ENCODE measurements at regions not wholly inside any gene's neighbourhood (a gene's known extent, or its start where the extent isn't known, plus 50 kb on each side); places are given as distances from the start of the nearest gene placed in this dataset.
"Not testable (repeated sequence)": the region's sequence is repeated elsewhere in the genome, so short reads cannot be mapped to it uniquely, and the experiment has no call there.

DNA sequence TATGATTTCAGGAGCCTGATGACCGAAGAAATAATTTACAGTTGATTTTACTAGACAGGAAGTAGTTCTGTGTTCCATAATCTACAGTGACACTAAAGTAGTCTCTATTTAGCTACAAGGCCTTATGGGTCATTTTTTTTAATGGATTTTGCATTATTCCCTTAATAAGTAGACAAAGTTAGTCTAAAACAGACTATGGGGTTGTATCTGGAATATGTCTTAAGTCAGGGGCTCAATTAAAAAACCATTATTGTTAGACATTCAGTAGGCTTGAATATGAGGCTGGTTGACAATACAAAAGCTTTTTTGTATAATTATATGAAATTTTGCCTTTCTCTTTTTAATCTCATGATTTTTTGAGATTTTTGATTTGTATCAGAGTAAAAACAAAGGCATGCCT is 820.0 kb upstream of the SEMA6D start:
- DNase-seq (ENCODE audit: low read depth in 2 of 3, low spot score in 2 of 3): no peak

DNA sequence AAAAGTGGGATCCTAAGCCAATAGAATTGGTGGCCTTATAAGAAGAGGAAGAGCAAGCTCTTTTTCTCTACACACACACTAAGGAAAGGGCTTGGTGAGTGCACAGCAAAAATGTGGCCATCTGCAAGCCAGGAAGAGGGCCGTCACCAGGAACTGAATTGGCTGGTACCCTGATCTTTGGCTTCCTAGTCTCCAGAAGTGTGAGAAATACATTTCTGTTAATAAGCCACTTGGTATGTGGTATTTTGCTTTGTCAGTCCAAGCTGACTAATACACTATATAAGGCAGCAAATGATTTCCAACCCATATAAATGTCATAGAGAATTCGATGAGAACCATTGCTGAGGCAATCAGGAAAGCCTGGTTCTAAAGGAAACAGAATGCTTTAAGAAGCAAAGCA is 816.3 kb upstream of the SEMA6D start:
- DNase-seq (ENCODE audit: low read depth in 2 of 3, low spot score in 2 of 3): no peak

DNA sequence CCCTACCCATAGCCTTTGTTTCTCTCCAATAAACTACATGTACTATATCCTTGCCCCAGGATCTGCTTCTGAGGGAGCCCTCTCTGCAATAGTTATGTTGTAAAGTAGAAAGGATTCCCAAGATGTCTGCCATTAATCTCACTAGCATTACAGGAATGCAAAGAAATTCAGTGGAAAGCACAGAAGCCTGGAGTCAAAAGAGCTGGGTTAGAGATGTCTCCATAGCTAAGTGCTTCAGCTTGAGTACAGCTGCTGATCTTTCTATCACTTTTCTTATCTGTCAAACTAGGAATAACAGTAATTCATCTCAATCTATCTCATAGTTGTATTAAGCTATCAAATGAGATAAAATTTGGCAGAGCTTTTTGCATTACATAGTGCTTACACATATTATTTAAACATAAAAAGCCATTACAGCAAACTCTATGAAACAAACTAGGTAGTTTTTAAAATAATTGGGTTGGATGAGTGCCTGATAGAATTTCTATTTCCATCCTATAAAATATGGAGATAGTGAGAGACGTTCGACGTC is 799.5 kb upstream of the SEMA6D start:
- no peak for DNase-seq (ENCODE audit: low read depth in 2 of 3, low spot score in 2 of 3)

DNA sequence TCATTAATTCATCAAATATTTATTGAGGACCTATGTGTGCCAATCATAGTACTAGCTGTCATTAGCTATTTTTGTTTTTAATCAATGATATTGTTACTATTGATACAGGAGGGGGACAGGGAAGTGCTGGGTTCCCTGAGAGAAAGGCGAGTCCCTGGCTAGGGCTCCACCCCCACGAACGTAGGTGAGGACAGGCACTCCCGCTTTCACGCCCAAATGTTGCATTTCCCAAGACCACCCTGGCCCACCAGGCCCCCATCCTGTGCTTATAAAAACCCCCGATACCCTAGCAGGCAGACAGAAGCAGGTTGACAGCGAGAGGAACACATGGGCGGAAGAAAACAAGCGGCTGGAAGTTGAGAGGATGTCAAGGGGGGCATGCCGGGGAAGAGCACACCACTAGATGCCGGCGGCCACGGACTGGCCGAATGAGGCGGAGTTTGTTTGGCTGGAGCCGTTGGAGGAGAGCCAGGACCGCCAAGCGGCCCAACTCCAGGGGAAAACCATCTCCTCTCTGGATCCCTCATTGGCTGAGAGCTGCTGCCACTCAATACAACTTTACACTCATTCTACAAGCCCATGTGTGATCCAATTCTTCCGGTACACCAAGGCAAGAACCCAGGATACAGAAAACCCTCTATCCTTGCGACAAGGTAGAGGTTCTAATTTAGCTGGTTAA is 798.7 kb upstream of the SEMA6D start:
- no peak for DNase-seq (ENCODE audit: low read depth in 2 of 3, low spot score in 2 of 3)

DNA sequence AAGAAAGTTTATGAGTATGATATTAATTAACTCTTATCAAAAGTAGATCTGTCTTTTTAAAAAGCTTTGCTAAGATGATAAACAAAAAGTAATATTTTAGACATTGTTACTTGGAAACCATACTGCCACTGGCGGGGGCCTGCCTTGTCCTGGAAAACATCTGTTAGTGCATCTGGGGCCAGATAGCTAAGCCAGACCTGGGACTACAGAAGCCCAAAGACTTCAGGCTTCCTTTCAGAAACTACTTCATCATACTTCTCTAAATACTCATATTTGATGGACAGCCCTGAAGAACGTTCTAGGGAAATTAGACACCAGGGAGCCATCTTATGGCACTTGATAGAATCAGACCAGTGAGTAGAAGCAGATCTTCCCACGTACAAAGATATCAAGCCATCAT is 795.4 kb upstream of the SEMA6D start:
- no peak for DNase-seq (ENCODE audit: low read depth in 2 of 3, low spot score in 2 of 3)

DNA sequence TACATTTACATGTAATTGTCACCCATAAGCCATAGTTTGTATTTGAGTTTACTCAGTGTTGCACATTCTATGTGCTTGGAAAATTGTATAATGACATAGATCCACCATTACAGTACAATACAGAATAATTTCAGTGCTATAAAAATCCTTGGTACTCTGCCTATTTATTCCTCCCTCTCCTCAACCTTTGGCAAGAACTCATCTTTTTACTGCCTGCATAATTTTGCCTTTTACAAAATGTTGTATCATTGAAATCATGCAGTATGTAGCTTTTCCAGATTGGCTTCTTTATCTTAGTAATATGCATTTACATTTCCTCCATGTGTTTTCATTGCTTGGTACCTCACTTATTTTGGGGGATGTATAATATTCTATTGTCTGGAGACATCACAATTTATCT is 786.9 kb upstream of the SEMA6D start:
- no peak for DNase-seq (ENCODE audit: low read depth in 2 of 3, low spot score in 2 of 3)

DNA sequence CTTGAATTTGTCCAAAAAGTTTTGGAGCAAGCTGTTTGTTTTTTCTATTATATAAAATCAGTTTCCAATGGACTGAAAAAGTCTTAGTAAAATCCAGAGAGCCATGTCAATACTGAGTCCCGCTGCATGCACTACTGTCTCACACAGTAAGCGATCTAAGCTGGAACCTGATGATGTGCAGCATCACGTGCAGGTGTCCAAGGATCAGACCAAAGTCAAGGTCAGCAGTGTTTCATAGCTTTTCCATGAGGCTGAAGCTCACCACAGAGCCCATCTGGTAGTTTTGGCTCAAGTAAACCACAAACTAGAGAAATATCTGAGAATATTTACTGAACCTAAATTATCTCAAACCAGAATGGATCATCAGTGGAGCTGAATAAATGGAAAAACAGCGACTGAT is 784.0 kb upstream of the SEMA6D start:
- DNase-seq (ENCODE audit: low read depth in 2 of 3, low spot score in 2 of 3): no peak

DNA sequence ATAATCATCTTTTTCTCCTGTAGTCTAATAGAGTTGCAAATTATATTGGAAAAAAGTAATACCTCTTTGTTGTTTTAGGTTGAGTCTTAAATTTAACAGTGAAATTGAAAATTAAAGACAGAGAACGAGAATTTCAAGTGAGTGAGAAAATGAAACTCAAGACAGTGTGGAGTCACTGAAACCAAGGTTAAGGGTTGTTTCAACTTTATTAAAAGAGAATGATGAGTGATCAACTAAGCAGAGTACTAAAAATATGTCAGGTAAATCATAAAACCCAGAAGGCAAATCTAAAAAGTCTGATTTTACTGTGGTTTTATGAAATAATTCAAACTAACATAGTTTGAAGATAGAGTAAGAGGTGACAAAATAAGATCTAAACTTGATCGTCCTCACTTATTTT is 782.5 kb upstream of the SEMA6D start:
- no peak for DNase-seq (ENCODE audit: low read depth in 2 of 3, low spot score in 2 of 3)

DNA sequence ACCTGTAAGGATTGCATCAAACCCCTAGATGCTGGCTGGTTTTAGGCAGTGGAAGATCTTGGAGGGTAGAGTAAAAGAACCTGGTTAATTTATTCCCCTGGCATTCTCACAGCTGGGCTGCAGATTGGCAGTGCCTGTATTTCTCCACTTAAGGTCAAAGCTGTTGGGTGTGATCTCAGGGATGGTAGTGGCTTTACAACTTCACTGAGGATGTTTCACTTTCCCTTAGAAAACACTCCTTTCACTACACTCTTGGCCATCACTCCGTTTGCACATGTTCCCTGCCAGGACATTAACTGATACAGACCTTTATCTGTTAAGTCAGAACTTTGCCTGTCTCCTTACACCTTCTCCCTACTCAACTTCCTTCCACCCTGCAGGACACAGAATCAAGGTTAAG is 779.1 kb upstream of the SEMA6D start:
- DNase-seq (ENCODE audit: low read depth in 2 of 3, low spot score in 2 of 3): no peak

DNA sequence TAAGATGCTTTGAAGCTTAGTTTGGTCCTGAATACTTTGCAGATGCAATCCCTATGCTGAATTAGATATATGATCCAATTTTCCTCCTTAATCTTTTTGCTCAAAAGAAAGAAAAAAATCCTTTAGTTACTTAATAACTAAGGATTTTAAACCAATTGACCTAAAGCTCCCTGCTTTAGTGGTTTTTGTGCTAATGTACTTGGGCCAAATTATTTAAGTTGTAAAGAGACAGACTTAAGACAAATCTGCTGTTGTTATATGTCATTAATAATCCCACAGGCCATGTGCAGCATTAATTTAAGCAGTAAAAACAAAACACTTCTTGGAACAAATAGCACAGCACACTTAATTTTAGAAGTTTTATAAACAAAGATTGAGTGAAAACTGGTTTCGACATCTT is 776.1 kb upstream of the SEMA6D start:
- DNase-seq (ENCODE audit: low read depth in 2 of 3, low spot score in 2 of 3): no peak

DNA sequence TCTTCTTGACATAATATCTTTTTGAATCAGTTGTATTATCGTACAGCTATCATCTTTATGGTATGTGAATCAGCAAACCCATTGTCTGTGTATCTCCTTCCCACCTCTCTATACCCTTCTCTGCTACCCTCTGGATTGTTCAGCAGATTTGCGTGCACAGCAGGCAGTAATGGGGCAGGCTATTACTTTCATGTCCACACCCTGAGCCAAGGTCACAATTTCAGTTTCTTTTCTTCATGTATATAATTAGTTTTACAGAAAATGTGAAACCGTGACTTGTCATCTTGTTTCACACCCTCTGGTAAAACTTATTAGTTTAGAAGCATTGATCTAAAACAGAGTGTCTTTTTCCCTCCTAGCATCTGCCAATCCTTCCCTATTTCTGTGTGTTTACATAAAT is 770.4 kb upstream of the SEMA6D start:
- no peak for DNase-seq (ENCODE audit: low read depth in 2 of 3, low spot score in 2 of 3)

DNA sequence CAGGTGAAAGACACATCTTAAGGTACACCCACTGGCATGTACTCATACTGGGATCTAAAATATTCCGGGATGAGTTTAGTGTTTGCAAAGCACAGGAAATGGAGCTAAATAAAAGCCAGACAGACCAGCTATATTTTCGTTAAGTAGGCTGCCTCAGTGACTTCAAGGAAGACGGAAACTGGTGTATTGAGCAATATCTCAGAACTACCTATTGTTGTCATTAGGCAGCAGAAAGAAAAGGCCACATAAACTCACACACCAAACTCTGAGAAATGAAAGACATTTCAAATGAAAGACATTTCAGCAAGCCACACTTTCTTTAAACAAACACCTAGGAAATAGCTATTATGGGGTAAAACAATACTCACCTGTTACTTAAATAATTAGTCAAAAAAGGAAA is 761.7 kb upstream of the SEMA6D start:
- no peak for DNase-seq (ENCODE audit: low read depth in 2 of 3, low spot score in 2 of 3)

DNA sequence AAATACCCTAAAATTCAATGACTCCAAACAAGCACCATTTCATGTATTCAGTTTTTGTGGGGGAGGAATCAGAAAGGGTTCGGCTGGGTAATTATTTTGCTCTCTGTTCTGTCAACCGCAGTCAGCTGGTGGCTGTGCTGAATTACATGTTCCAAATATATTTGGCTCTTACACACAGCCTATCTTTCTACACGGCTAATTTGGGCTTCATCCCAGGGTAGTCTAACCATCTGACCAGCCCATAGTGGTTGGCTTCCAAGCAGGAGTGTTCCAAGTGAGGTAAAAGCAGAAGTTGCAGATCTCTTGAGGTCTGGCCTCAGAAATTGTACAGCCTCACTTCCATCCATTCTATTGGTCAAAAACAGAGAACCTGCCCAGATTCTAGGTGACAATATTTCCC is 760.8 kb upstream of the SEMA6D start:
- DNase-seq (ENCODE audit: low read depth in 2 of 3, low spot score in 2 of 3): no peak

DNA sequence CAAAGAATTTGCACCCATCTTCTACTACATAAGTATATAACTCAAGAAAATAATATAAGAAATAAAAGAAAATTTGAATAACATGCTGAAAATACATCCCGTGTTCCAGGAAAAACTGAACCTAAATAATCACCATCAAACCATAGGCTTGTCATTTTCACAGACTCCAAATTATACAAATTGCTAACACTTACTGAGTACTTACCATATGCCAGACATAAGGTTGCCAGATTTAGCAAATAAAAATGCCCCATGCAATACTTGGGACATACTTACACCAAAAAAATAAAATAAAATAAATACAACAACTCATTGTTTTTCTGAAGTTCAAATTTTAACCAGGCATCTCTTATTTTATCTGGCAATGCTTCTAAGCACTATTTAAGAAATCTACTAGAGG is 760.4 kb upstream of the SEMA6D start:
- no peak for DNase-seq (ENCODE audit: low read depth in 2 of 3, low spot score in 2 of 3)

DNA sequence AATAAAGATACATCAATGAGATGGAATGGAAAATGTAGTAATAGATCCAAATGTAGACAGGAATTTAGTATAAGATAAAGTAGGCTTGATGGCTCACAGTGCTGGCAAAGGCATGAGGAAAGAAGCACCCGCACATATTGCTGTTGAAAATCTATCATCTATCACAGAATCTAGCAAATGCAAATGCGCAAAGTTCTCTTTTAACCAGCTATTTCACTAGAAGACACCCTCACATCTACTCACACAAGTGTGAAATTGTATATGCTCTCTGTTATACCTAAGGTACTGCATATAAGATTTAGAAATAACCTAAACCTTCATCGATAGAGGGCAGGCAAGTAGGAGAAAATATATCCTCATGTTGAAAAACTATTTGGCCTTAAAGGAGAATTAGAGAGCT is 756.7 kb upstream of the SEMA6D start:
- no peak for DNase-seq (ENCODE audit: low read depth in 2 of 3, low spot score in 2 of 3)

DNA sequence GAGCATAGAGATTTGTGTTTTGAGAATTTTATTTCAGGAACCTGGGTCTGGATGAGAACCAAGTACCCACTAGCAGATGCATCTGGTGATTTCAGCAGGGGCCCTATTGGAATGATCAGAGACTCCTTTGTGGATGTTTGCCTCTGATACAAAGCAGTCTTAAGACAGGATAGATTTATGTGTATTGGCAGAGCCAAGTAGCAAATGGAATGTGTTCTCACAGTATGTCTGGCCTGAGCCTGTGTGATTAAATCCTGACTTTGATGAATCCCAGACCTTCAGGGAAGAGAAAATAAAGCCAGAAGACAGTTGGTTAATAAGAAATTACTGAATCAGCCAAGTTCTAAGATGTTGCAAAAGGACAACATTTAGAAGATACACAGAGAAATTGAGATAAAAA is 755.5 kb upstream of the SEMA6D start:
- DNase-seq (ENCODE audit: low read depth in 2 of 3, low spot score in 2 of 3): no peak

DNA sequence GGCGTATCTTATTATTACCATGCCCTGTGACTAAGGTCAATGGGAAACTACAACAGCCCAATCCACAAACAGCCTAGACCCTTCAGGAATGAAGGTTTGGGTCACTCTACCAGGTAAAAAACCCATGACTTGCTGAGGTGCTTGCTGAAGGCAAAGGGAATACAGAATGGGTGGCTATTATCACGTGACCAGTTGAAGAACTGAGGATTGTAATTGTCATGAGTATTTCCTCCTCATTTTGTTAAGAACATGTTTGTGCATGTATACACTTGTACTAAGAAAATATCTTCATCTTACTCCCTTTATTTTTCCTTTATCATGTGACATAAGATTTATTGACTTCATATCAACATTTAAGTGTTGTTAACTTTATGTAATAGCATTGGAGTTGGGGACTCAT is 729.2 kb upstream of the SEMA6D start:
- not testable (repeated sequence) for DNase-seq (ENCODE audit: low read depth in 2 of 3, low spot score in 2 of 3)

DNA sequence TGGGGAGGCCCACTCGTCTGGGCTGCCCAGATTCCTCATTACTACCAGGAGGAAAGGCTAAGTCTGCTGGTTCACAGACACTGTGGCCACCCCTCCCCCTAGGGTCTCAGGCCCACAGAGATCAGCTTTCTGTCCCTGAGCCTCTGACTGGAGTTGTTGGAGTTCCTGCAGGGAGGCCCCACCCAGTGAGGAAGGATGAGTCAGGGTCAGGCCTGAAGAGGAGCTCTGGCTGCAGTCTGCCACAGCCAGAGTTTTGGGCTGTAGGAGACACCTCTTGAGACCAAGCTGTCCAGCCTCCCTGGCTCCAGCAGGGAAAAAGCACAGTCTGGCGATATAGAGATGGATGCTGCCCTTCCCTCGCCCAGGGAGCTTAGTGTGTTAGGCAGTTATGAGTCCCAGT is 720.9 kb upstream of the SEMA6D start:
- no peak for DNase-seq (ENCODE audit: low read depth in 2 of 3, low spot score in 2 of 3)

DNA sequence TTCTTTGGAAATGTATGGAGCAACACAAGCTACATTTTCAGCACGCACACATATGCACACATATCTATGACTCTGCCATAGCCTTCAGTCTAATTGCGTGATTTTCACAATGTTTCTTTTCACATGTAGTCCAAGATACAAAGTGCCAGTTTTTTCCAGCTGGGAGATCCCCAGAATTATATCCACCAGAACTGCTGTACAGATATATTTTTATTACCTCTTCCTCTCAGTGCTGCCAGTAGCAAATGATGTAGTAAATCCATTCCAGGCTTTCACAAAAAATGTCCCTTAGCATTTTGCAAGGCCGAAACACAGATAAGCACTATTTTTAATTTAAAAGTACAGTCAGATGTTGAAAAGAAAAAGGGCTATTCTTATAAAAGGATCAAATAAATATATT is 719.8 kb upstream of the SEMA6D start:
- no peak for DNase-seq (ENCODE audit: low read depth in 2 of 3, low spot score in 2 of 3)

DNA sequence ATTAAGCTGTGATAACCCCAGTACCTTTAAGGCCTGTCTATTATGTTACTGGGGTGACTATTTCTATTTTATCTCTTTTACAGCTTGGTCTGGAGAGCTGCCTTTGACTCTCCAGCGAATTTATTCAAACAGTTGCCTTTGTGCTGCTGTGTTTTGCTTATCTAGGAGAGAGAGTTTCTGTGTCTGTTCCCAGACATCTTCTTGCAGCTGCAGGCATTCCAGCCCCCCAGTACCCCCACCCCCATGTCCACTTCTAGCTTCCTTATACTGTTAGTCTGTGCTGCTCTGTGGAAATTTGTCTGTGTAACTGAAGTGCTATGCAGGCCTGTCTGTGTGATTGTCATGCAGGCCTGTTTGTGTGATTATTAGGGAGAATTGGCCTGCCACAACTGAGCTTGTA is 713.7 kb upstream of the SEMA6D start:
- no peak for DNase-seq (ENCODE audit: low read depth in 2 of 3, low spot score in 2 of 3)

DNA sequence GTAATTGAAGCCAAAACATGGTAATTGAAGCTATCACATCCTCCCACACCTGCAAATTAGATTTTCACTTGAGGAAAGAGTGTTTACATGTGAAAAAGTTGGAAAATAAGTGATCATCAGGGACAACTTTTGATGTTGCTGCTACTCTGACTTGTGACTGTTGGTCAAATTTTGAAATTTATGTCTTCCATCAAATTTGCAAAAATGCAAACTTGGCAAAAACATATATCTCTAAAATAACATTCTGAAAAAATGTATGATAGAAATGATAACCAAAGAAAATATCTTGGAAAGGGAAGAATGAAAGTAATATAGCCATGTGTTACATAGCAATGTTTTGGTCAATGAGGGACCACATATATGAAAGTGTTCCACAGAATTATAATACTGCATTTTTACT is 703.9 kb upstream of the SEMA6D start:
- DNase-seq (ENCODE audit: low read depth in 2 of 3, low spot score in 2 of 3): no peak

DNA sequence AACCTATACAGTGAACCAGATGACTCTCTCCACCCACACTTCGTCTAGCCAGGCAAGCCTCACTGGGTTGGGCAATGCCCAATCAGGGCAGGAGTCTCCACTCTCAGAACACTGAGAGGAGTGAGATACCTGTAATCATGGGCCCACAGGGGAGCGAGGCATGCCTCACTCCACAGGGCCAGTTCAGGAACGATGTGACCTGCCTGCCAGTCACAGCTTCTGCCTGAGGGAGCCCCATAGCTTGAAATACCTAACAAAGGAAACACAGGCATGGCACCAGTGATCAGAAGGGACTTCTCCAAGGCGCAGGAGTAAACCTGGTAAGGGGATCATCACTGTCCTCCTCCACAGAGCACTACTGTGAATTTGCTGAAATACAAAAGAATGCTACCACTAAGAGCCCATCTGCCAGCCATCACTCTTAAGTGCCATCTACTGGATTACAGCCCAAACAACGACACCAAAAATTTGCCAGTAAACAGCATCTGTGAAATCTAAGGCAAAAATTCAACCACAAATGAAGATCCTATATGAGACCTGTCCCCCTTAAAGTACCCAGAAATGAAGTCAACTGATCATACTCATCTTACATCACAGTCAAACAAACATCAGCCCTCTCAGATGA is 689.9 kb upstream of the SEMA6D start:
- DNase-seq (ENCODE audit: low read depth in 2 of 3, low spot score in 2 of 3): no peak
